ENCODE measurements at regions not wholly inside any gene's neighbourhood (a gene's known extent, or its start where the extent isn't known, plus 50 kb on each side); places are given as distances from the start of the nearest gene placed in this dataset.

- no peak for DNase-seq (ENCODE audit: low spot score)
Observed at GRCh38 chr15:95394186-95395067, 936.1 kb upstream of the NR2F2 start.

DNA sequence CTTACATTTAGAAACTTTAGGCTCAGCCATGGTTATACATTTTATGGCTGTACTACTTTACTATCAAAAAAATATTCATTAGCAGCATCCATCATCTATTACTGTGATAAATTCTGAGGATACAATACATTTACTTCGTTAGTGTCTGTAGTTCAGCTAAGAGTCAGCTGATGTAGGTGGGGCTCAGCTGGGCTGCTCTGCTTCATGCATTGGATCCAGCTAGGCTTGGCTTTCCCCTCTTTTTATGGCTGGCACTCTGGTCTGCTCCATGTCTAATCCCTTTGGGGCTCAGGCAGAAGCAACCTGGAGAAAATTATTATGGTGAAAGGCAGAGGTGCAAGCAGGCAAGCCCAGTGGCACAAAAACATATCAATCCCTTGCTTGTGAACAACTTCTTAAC, 930.1 kb upstream of the NR2F2 start:
- DNase-seq (ENCODE audit: low spot score) = no peak

- DNase-seq (ENCODE audit: low spot score) = no peak
Observed at GRCh38 chr15:95401587-95401986, 928.9 kb upstream of the NR2F2 start.

- DNase-seq (ENCODE audit: low spot score) = no peak
Observed at GRCh38 chr15:95405447-95405846, 925.1 kb upstream of the NR2F2 start.

DNA sequence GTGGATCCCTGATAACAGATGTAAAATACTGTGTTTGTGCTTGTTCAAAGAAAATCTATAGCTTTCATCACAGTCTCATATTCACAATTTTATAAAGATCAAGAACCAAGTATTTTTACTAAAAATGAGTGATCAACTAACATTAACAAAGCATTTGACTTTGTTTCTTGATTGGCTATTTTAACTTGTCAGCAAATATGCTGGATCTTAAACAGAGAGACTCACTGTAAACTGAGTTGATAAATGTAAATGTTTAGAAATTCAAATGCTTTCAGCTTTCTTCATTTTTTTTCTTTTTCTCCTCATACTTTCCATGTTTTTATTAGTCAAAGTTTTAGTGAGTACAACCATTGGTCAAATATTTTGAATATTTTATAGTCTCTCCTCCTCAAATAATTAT, 923.0 kb upstream of the NR2F2 start:
- DNase-seq (ENCODE audit: low spot score) = no peak

GRCh38 chr15:95409211-95409610, 921.3 kb upstream of the NR2F2 start:
- DNase-seq (ENCODE audit: low spot score) = no peak

- DNase-seq (ENCODE audit: low spot score) = no peak
Observed at GRCh38 chr15:95409626-95410310, 920.7 kb upstream of the NR2F2 start.

DNA sequence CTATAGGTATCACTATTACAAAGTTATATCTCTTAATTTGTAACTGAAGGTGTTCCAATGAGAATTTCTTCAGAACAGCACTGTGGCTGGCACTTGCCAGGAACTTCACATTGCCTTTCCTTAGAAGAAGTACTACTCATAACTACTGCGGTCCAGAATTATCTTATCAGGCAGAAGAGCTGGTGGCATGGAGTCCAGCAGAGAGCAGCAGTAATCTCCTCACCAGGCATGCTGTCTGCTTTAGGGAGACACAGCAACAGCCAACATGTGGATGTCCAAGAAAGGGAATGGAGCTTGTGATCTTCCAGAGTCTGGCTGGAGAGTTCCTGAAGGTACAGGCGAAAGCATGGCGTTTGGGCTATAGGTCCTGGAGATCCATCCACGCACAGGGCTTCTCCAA, 919.7 kb upstream of the NR2F2 start:
- DNase-seq (ENCODE audit: low spot score) = no peak

DNA sequence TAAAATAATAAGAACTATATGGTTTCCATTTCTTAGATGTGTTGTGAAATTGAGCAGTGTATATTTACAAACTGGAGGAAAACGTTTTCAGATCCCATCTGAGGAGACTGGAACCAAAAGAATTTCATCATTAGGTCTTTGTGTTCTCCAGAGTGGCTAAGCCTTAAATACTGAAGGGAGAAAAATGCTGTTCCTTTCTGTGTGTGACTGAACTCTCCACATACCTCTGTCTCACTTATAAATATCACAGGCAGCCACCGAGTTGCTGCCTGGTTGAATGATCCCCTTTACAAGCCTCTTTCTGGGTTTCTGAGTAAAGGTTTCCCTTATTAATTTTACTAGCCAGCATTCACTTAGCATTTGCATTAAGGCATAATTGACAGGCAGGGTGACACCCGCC, 913.9 kb upstream of the NR2F2 start:
- no peak for DNase-seq (ENCODE audit: low spot score)

- no peak for DNase-seq (ENCODE audit: low spot score)
Observed at GRCh38 chr15:95417761-95418160, 912.7 kb upstream of the NR2F2 start.

DNA sequence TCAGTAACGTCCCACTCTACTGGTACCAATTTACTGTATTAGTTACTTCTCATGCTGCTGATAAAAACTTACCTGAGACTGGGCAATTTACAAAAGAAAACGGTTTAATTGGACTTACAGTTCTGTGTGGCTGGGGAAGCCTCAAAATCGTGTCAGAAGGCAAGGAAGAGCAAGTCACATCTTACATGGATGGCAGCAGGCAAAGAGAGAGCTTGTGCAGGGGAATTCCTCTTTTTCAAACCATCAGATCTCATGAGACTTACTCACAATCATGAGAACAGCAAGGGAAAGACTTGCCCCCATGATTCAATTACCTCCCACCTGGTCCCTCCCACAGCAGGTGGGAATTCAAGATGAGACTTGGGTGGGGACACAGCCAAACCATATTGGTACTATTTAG, 908.2 kb upstream of the NR2F2 start:
- no peak for DNase-seq (ENCODE audit: low spot score)

DNA sequence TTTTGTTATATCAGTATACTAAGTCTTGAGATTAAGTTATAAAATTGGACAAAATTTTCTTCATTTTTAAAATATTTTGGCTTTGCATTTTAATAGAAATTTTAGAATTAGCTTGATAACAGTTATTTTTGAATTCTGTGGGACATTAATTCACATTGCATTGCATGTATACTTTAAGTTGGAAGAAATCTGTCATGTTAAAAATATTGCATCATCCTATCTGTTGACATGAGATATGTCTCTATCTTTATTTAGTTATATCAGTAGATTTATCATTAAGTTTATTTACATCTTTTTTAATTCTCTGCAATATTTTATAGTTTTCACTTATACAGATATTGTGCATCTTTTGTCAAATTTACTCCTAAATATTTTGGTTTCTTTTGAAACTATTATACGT, 904.6 kb upstream of the NR2F2 start:
- DNase-seq (ENCODE audit: low spot score) = no peak

GRCh38 chr15:95429345-95429744, 901.2 kb upstream of the NR2F2 start:
- no peak for DNase-seq (ENCODE audit: low spot score)

DNA sequence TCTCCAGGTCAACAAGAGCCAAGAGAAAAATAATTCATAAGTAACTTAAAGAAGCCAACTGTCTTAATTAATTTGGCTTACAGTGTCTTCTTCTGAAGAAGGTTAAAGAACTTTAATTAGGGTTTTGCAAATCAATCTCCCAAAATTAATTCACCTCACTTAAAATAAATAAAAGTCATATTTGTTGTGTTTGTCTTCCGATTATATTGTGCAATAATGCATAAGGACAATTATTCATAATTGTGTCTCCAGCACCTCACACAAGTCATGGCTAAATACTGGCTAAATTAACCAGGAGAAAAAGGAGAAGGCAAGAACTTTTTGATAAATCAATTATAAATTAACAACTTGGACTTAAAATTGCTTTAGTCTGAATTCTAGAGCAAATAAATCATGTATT, 899.0 kb upstream of the NR2F2 start:
- DNase-seq (ENCODE audit: low spot score) = no peak

- DNase-seq (ENCODE audit: low spot score) = no peak
Observed at GRCh38 chr15:95432878-95433405, 897.6 kb upstream of the NR2F2 start.

- no peak for DNase-seq (ENCODE audit: low spot score)
Observed at GRCh38 chr15:95439922-95440376, 890.6 kb upstream of the NR2F2 start.

- DNase-seq (ENCODE audit: low spot score) = no peak
Observed at GRCh38 chr15:95440712-95441111, 889.8 kb upstream of the NR2F2 start.

GRCh38 chr15:95442107-95442719, 888.3 kb upstream of the NR2F2 start:
- no peak for DNase-seq (ENCODE audit: low spot score)

DNA sequence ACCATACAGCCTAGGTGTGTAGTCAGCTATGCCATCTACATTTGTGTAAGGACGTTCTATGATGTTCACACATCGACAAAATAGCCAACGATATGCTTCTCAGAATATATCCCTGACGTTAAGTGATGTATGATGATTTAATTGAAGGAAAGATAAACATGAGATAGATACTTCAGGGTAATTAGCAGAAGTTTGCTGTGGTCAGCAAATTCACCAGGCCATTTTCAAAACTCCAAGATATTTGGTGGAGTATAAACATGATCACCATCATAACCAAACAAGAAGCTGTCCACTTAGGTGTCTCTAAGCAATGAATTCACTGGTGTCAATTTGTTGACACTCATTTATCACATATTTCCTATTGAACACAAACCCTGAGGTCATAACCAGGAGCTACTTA, 885.6 kb upstream of the NR2F2 start:
- no peak for DNase-seq (ENCODE audit: low spot score)

GRCh38 chr15:95446854-95447253, 883.6 kb upstream of the NR2F2 start:
- DNase-seq (ENCODE audit: low spot score) = no peak

GRCh38 chr15:95447486-95447885, 883.0 kb upstream of the NR2F2 start:
- DNase-seq (ENCODE audit: low spot score) = no peak

DNA sequence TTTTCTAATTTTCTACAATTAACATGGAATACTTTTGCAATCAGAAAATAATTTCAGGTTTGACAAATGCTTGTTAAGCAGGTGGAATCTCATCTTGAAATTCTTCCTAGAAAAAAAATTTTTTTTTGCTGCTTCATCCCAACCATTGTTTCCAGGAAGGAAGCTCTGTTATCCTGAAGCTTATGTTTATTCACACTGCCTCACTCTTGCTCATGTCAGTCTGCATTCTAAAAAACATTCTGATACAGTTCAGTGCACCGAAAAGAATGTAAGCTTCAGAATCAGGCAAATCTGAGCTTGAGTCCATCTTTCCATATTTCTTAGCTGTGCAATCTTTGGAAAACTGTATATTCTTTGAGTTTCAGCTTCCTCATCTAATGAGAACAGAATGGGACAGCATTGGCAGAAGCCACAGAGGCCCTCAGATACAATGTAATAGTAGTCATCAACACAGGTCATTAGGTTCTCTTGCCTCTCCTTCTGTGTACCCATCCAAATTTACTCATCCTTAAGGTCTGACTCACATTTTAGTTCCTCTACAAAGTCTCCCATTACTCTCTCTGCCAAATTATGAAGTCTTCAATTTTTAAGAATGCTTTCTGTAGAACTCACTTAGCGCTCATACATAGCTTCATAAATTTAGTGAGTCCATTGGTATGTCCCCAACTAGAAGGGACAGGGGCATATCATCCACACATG, 881.8 kb upstream of the NR2F2 start:
- DNase-seq (ENCODE audit: low spot score) = no peak
